ENCODE measurements at regions not wholly inside any gene's neighbourhood (a gene's known extent, or its start where the extent isn't known, plus 50 kb on each side); places are given as distances from the start of the nearest gene placed in this dataset.

- H3K4me3 ChIP-seq (ENCODE audit: low read depth, low read length): no peak overlapping the region
These were observed 228.8 kb downstream of the SMARCA2 start for GRCh38 chr9:2243666-2244555.

- H3K4me3 ChIP-seq (ENCODE audit: low read depth, low read length): no peak overlapping the region
These were observed 232.2 kb downstream of the SMARCA2 start for GRCh38 chr9:2247340-2247739.

DNA sequence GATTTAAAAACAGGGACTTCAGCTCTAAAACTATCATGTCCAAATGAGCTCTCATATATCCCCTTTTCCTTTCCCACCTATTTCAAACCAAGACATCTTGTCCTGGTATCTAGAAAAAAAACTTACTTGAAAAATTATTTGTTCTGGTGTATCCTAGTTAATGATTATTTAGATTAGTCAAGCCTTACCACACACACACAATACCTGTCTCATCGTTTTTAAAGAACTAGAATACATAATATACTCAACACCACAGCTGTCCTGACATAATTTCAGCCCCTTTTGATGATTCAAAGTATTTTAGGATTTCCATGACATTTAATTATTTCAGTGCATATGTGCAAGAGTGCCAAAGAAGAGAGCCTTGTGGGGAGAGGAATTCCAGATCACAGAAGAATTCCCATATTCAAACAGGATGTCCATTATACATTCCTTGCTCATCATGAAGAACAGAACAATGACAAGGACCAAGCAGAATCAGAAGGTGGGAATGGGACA lies 233.7 kb downstream of the SMARCA2 start:
- no peak overlapping the region for H3K4me3 ChIP-seq (ENCODE audit: low read depth, low read length)

DNA sequence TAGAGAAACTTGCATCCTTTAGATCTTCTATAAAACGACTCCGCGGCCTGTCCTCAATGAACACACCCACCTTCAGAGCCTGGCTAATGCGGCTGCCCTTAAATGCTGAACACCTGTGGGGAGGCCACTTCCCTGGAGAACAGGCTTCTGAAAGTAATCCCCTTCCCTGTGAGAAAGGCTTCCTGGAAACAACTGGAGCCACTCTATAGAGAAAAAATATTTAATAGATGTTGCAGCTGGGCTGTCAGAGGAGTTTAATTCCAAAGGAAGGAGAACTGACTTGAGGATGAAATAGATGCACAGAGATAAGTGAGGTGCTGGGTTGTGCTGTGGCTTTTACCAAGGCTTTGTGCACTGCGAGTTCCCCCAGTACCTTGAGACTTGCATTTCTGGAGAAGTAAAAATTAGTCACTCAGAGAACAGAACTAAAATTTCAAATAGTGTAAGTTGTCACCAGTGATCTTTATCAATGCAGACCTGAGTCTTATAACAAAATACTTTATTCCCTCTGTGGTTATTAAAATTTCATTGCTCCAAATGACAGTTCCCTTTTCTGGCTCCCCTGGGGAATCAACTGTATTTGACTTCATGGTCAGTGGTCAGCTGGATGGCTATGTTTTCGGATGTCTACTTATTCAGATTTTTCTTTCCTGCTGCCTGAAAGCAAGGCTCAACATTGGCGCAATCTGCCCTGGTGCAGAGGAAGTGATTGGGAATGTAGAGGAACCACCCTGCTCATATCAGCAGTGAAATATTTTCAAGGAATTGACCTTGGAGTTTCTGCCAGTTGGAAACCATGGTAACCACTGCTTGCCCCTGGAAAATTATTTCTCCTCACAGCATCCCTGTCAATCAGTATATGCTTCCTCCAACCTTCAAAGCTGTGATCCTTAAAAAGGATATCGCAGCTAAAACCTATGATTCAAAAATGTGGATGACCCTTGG lies 238.8 kb downstream of the SMARCA2 start:
- H3K4me3 ChIP-seq (ENCODE audit: low read depth, low read length): no peak overlapping the region

- no peak overlapping the region for H3K4me3 ChIP-seq (ENCODE audit: low read depth, low read length)
These were observed 240.0 kb downstream of the SMARCA2 start for GRCh38 chr9:2255128-2255527.

DNA sequence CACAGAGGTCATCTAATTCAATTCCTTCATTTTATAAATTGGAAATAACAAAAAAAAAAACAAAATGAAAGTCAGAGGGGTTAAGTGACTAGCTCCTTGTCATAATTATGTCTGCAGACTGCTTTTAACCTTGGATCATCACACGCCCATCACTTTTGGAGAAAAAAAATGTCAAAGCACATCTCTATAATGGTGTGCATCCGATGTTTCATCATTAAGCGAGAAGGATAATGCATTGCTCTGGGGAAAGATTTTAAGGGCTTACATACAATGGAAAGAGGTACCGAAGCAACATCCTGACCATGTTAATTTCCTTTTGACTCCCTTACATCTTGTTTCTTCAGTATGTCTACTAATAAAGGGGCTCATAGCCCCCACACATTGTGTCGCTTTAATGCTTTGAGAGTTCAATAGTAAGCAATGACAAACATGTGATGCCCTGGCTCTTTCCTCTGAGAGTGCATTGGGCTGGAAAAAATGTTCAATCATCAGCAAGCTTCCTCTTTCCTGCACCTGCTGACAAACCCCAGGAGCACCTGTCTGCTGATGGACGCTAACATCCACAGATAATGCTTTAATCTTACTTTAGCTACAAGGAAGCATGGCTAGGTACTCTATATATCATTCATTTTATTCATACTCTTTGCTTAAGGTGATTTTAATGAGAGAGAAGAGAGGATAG lies 242.2 kb downstream of the SMARCA2 start:
- no peak overlapping the region for H3K4me3 ChIP-seq (ENCODE audit: low read depth, low read length)

DNA sequence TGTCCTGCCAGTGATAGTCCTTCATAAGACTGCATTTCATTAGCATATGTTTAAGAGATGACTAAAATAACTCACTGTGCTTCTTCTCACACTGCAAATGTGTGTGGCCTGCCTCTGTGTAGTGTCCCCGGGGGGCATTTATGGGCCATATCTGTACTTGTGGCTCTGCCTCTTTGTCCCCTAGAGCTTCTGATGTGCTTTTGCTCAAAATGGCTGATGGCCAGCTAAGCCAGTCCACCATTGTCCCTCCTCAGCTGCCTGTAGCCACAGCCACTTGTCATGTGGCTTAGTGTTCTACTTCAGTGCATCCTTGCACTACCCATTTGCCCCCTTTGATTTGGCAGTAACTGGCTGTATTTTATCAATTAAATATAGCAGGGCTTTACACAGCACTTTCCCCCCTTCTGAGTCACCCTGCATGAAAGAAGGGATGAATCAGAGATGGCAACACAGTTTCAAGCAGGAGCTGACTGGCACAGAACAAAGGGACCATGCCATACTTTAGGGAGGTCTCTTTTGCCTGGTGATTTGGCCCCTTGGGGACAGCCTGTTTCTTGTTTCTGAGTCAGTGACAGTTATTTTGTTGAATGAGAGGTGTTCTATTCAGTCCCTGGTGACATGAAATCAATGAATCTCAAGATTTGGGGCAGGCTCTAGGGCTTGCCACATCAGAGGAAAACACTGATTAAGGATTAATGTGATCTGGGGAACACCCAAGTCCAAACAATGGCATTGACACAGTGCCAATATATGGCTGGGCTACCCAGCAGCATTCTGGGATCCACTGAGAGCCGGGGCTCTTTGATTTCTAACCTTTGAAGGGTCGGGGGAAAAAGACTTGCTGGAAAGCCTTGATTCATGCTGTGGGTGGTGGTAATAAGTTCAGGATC lies 245.5 kb downstream of the SMARCA2 start:
- no peak overlapping the region for H3K4me3 ChIP-seq (ENCODE audit: low read depth, low read length)

DNA sequence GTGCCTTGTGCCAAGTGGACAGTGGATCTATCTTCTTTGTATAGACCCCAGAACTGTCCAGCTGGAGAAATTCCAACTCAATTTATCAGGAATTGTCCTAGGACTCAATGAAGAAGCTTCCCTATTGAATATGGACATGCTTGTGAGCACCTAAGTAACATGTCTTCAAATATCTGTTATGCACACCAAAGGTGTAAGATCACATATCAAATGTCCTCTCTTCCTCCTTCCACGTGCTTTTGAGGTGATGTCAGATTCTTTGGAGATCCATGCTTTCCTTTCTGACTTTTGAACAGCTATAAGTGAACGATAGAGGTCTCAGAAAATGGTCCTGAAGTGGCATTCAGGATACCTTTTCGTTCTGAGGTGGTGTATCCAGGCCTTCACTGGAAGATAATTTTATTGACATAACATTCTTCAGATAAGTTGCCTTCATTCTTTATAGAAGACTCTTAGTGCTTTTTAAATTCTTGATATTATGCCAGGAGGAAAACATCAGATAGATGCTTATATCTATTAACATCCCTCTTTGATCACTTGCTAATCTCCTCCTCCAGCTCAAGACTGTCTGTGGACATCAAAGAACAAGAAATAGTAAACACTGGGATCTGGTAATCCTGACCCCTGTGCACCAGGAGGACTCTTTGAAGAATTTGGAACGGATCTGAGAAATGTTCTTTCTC lies 246.4 kb downstream of the SMARCA2 start:
- H3K4me3 ChIP-seq (ENCODE audit: low read depth, low read length): no peak overlapping the region

DNA sequence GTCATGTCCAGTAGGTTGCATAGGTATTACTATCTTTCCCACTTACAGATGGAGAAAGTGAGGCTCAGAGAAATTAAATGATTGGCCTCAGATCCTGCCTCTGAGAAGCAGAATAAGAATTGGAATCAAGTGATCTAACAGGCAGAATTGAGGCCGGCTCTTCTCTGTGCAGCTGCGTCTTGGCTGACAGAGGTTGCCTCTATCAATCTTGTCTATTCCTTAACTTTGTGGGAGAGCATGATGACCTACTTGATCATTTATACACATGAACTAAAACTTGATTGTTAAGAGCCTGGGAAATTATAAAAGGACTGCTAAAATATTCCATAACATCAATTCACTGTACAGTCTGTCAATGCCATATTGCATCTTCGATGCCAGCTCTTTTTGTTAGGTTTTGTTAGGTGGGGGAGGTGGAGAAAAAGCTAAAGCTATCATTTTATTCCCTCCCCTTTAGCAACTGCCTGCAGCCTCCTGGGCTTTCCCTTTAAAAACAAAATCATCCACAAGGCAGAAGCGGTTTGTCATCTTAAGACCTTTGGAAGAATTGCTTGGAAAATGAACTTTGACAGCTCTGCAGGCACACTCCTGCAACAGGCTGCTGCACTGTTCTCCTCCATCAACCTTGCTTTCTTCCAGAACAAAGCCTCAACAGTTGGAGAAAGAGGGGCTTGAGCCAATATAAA lies 247.4 kb downstream of the SMARCA2 start:
- H3K4me3 ChIP-seq (ENCODE audit: low read depth, low read length): no peak overlapping the region

- no peak overlapping the region for H3K4me3 ChIP-seq (ENCODE audit: low read depth, low read length)
These were observed 248.0 kb downstream of the SMARCA2 start for GRCh38 chr9:2263111-2263510.

GRCh38 chr9:2263665-2264064 lies 248.5 kb downstream of the SMARCA2 start:
- H3K4me3 ChIP-seq (ENCODE audit: low read depth, low read length): no peak overlapping the region

DNA sequence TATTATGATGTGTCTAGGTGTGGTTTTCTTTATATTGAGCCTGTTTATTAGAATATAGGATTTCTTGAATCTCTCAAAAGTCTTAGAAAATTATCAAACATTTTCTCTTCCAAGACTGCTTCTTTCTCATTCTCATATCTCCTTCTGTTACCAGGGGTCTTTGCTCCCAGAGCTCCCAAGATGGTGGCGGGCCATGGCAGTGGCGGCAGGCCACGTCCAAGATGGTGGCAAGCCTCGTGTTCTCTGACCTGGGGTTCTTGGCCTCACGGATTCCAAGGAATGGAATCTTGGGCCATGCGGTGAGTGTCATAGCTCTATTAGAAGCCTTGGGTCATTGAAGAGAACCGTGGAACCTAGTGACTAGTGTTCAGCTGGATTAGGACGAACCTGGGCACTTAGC lies 248.9 kb downstream of the SMARCA2 start:
- H3K4me3 ChIP-seq (ENCODE audit: low read depth, low read length): no peak overlapping the region

GRCh38 chr9:2267181-2267745 lies 252.1 kb downstream of the SMARCA2 start:
- H3K4me3 ChIP-seq (ENCODE audit: low read depth, low read length): no peak overlapping the region

DNA sequence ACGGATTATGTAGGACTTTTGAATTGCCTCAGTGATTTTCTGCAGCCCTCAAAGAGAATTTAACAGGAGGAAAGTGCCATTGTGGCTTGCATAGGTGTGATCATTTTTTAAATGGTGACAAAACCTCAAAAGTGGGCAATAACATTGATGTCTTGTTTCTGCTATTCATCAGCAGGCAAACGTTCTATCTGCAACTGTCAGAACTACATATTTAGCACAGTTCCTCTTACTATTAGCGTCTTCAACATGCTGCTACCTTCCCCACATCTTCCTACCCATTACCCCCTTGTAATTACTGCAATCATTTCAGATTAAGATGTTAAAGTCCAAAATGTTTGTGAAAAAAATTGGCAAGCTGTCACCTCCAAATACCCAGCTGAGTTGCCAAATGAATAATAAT lies 254.6 kb downstream of the SMARCA2 start:
- H3K4me3 ChIP-seq (ENCODE audit: low read depth, low read length): no peak overlapping the region

DNA sequence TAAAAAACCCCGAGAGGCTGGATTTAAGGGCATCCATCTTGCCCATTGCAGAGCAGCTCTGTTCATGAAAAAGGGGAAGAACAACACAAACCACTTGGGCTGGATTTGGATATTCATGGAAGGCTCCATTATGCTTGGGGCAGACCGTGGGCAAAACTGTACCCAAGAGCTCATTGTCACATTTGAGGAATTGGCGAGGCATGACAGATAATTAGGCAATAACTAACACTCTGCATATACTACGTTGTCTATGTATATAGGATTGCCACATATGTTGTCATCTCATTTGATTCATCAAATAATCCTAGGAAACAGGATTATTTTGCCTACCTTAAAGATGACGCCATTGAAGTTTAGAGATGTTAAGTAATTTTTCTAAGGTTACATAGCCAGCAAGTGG lies 255.4 kb downstream of the SMARCA2 start:
- no peak overlapping the region for H3K4me3 ChIP-seq (ENCODE audit: low read depth, low read length)

DNA sequence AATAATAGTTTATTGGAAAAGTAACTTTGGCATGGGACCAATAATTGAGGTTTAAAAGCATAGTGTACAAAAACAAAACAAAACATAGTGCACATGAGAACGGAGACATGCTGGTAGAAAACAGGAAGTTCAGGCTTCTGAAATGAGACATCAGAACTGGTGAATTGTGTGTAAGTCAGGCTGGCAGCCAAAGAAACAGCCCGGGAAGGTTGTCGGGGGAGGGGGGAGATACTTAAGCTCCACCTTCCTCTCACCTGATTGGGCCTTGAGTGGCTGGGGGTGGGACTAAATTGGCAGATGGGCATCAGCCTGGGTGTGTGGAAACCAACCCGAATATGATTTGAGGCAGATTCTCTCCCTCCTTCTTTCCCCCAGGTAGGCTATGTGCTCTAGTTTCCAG lies 256.3 kb downstream of the SMARCA2 start:
- no peak overlapping the region for H3K4me3 ChIP-seq (ENCODE audit: low read depth, low read length)

GRCh38 chr9:2274762-2275161 lies 259.6 kb downstream of the SMARCA2 start:
- no peak overlapping the region for H3K4me3 ChIP-seq (ENCODE audit: low read depth, low read length)

DNA sequence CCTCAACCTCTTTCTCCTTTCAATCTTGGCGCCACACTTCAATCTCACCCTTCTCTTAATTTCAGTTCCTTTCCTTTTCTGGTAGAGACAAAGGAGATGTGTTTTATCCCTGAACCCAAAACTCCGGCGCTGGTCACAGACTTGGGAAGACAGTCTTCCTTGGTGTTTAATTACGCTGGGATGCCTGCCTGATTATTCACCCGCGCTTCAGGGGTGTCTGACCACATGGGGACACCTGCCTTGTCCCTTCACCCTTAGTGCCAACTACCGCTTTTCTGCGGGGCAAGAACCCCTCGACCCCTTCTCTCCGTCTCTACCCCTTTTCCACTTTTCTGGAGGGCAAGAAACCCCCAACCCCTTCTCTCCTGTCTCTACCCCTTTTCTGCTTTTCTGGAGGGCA lies 261.1 kb downstream of the SMARCA2 start:
- H3K4me3 ChIP-seq (ENCODE audit: low read depth, low read length): peak overlapping the region; percentile 53

- peak overlapping the region; percentile 53 for H3K4me3 ChIP-seq (ENCODE audit: low read depth, low read length)
These were observed 262.0 kb downstream of the SMARCA2 start for GRCh38 chr9:2277133-2277532.

All from iPS-11a (cell line).